ENCODE measurements at regions not wholly inside any gene's neighbourhood (a gene's known extent, or its start where the extent isn't known, plus 50 kb on each side); places are given as distances from the start of the nearest gene placed in this dataset.

DNA sequence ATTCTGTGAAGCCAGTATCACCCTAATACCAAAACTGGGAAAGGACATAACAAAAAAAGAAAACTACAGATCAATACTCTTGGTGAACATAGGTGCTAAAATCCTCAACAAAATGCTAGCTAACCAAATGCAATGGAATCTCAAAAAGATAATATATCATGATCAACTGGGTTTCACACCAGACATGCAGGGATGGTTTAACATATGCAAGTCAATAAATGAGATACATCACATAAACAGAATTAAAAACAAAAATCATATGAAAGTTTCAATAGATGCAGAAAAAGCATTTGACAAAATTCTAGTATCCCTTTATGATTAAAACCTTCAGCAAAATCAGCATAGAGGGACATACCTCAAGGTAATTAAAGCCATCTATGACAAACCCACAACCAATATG is 198.2 kb upstream of the NDUFV2 start:
- TF ChIP-seq GATA2 (IDR thresholded peaks at IDR 0.05; ENCODE audit: low read depth, low read length): no peak
- TF ChIP-seq GATA3 (IDR thresholded peaks at IDR 0.05; ENCODE audit: low read depth, low read length): no peak
